GM23248 (cell line): ENCODE measurements at regions not wholly inside any gene's neighbourhood (a gene's known extent, or its start where the extent isn't known, plus 50 kb on each side); places are given as distances from the start of the nearest gene placed in this dataset.
A peak's percentile ranks its signal among the peaks of the same experiment; 100 is the strongest.

Experiments used
- DNase-seq: peaks from one replicate; pipeline ENCODE4 v3.0.0-alpha.2; 2015
- H2AFZ ChIP-seq: fragments of 200-600 bp; sonication (generic); 2 replicates; pipeline ENCODE4 v1.6.1; 2016; ENCODE audit warnings: antibody characterized with exemption
- H3F3A ChIP-seq: fragments of 200-600 bp; sonication (generic); 2 replicates; pipeline ENCODE4 v1.6.1; 2016; ENCODE audit warnings: mild to moderate bottlenecking, antibody characterized with exemption, mixed run types; ENCODE audit not compliant: insufficient read depth
- H3K27ac ChIP-seq: fragments of 200-600 bp; sonication (generic); 2 replicates; pipeline ENCODE4 v1.5.1; 2016; ENCODE audit warnings: mild to moderate bottlenecking
- H3K27me3 ChIP-seq: fragments of 200-600 bp; sonication (generic); replicated peaks from 2 replicates; pipeline ENCODE4 v1.6.1; 2016; ENCODE audit warnings: mild to moderate bottlenecking; ENCODE audit not compliant: insufficient read depth
- H3K36me3 ChIP-seq: fragments of 200-600 bp; sonication (generic); 2 replicates; pipeline ENCODE4 v1.6.1; 2016; ENCODE audit warnings: low read depth, mild to moderate bottlenecking
- H3K4me1 ChIP-seq: fragments of 200-600 bp; sonication (generic); 2 replicates; pipeline ENCODE4 v1.6.1; 2016; ENCODE audit warnings: mild to moderate bottlenecking; ENCODE audit not compliant: insufficient read depth
- H3K4me2 ChIP-seq: fragments of 200-600 bp; sonication (generic); one replicate; pipeline ENCODE4 v1.6.1; 2016; ENCODE audit warnings: mild to moderate bottlenecking; ENCODE audit not compliant: unreplicated experiment
- H3K4me3 ChIP-seq: fragments of 200-600 bp; sonication (generic); 2 replicates; pipeline ENCODE4 v1.5.1; 2016; ENCODE audit warnings: mild to moderate bottlenecking
- H3K79me2 ChIP-seq: fragments of 200-600 bp; sonication (generic); 2 replicates; pipeline ENCODE4 v1.6.1; 2016; ENCODE audit warnings: mild to moderate bottlenecking; ENCODE audit not compliant: insufficient read depth
- H3K9ac ChIP-seq: fragments of 200-600 bp; sonication (generic); 2 replicates; pipeline ENCODE4 v1.6.1; 2016; ENCODE audit warnings: mild to moderate bottlenecking
- H3K9me2 ChIP-seq: fragments of 200-600 bp; sonication (generic); 2 replicates; pipeline ENCODE4 v1.6.1; 2016; ENCODE audit warnings: mixed run types, mild to moderate bottlenecking, moderate library complexity; ENCODE audit not compliant: insufficient read depth
- H3K9me3 ChIP-seq: fragments of 200-600 bp; sonication (generic); one replicate; pipeline ENCODE4 v1.6.1; 2017; ENCODE audit warnings: low read depth
- H4K20me1 ChIP-seq: fragments of 200-600 bp; sonication (generic); 2 replicates; pipeline ENCODE4 v1.6.0; 2016; ENCODE audit not compliant: insufficient read depth
- EZH2 ChIP-seq: fragments of 200-600 bp; sonication (generic); IDR thresholded peaks from 2 replicates; pipeline ENCODE4 v1.6.1; 2018; ENCODE audit warnings: antibody characterized with exemption, mild to moderate bottlenecking; ENCODE audit not compliant: insufficient read depth, poor library complexity, severe bottlenecking
- EZH2phosphoT487 ChIP-seq: fragments of 200-600 bp; sonication (generic); IDR thresholded peaks from 2 replicates; pipeline ENCODE4 v1.6.1; 2018; ENCODE audit warnings: antibody characterized with exemption, moderate library complexity, mild to moderate bottlenecking, low read depth; ENCODE audit not compliant: insufficient read depth
- WGBS, 2 experiments: methylation state at CpG; one replicate each; pipeline ENCODE4 v1.1.6; 2015 to 2017; ENCODE audit warnings: low lambda C conversion rate in 2 of 2, low coverage in 1 of 2; ENCODE audit errors: missing lambda C conversion rate in 2 of 2; 5-methylcytosine and 5-hydroxymethylcytosine counted together
- in situ Hi-C: fragments of 300-500 bp; cut with MboI; formaldehyde crosslinking; loops from 2 replicates; pipeline ENCODE4 v1.15.0; 2020

DNA sequence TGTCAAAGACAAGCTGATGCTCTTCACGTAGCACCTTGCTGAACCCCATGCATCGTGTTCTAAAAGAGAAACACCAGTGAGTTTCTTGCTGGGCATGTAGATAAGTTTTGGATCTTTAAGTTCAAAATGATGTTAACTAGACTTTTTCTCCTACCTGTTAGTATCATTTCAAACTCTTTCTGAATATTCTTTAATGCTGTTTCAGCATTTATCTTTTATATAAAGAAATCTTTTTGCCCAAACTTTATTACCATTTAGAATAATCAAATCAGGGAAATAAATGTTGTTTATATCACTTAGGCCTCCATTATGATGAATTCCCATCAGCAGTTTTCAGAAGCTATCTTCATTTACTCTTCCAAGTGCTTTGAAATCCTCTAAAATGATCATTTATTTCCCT, 542.8 kb downstream of the CDH10 start:
- H3K4me3 ChIP-seq = no peak overlapping the region
- no peaks in the 10 kb centered on the region for H3K27me3 ChIP-seq
- 92 to 93% methylated on average over 2 of the region's 2 CpGs for WGBS, 2 experiments
- H3F3A ChIP-seq = no peaks in the 10 kb centered on the region
- TF ChIP-seq EZH2phosphoT487 (no peak), EZH2 (no peak)
- no peak overlapping the region for H3K4me2 ChIP-seq
- H3K27ac ChIP-seq = no peak overlapping the region
- H2AFZ ChIP-seq = no peak overlapping the region
- DNase-seq = no peak
- H3K9me2 ChIP-seq = no peaks in the 10 kb centered on the region
- in situ Hi-C loops = no loop called here
- H3K9me3 ChIP-seq = no peaks in the 10 kb centered on the region
- H4K20me1 ChIP-seq = no peaks in the 10 kb centered on the region
- no peaks in the 10 kb centered on the region for H3K4me1 ChIP-seq
- no peaks in the 10 kb centered on the region for H3K36me3 ChIP-seq
- no peak overlapping the region for H3K9ac ChIP-seq
- no peaks in the 10 kb centered on the region for H3K79me2 ChIP-seq

DNA sequence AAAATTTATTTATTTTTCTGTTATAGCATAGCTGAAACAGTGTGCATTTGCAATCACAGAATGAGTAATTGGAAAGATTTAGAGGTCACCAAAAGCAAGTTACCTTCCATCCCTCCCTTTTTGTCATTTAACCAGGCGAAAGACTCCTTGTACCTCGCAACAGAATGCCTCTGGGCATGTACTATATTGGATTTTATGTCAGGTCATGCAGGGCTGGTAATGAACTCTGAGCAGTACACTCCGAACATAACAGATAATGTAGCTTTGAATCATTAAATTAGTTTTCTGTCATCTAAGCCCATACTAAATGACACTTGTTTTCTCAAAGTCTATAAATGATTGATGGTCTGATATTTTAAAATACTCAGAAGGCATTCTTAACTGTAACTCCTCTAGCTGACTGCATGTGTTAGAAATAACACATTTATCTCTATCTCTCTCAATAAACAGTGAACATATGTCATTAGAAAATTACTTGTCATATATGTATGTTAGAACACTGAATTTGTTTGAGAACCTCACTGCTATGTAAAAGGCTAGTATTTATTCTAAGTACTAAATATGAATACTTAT, 541.2 kb downstream of the CDH10 start:
- H3K36me3 ChIP-seq = no peaks in the 10 kb centered on the region
- H3F3A ChIP-seq = no peaks in the 10 kb centered on the region
- in situ Hi-C loops = no loop called here
- no peaks in the 10 kb centered on the region for H3K27me3 ChIP-seq
- H3K9me2 ChIP-seq = no peaks in the 10 kb centered on the region
- H3K27ac ChIP-seq = no peak overlapping the region
- no peaks in the 10 kb centered on the region for H3K9me3 ChIP-seq
- TF ChIP-seq EZH2 (no peak), EZH2phosphoT487 (no peak)
- no peak overlapping the region for H3K9ac ChIP-seq
- no peak for DNase-seq
- no peak overlapping the region for H2AFZ ChIP-seq
- H3K4me2 ChIP-seq = no peak overlapping the region
- no peaks in the 10 kb centered on the region for H4K20me1 ChIP-seq
- 77 to 83% methylated on average over 3 of the region's 3 CpGs for WGBS, 2 experiments
- H3K79me2 ChIP-seq = no peaks in the 10 kb centered on the region
- H3K4me3 ChIP-seq = no peak overlapping the region
- H3K4me1 ChIP-seq = no peaks in the 10 kb centered on the region

DNA sequence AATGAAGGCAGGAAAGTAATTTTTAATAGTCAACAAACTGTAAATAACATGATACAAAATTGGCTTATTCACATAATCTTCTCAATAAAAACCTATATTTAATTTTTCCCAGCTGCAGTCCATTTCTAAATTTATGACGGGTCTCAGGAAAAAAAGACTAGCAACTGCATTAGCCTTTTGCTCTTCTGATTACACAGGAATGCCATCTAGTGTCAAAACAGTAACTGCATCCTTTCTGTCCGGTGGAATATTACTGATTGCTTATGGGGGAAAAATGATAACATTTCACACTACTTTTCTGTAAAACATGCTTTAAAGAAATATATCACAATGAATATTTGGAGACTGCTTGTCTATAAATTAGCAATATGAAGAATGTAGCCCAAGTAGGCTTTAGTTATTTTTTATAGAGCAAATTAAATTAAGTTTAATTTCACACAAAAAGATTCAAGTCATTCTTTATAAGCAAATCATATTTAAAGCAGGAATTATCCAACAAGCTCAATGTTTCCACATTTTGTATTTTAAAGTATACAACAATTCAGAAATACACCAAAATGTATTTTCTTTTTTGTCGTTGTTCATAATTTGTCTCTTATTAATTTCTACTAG, 534.7 kb downstream of the CDH10 start:
- TF ChIP-seq EZH2phosphoT487 = no peak
- TF ChIP-seq EZH2 = no peak
- H3K27me3 ChIP-seq = no peaks in the 10 kb centered on the region
- no peaks in the 10 kb centered on the region for H3K36me3 ChIP-seq
- no peak overlapping the region for H2AFZ ChIP-seq
- H3F3A ChIP-seq = no peaks in the 10 kb centered on the region
- no peak overlapping the region for H3K9ac ChIP-seq
- H4K20me1 ChIP-seq = no peaks in the 10 kb centered on the region
- H3K4me1 ChIP-seq = 0 out of 2 replicates have a peak, but pooled peaks cover 5% of the 10 kb centered on the region
- no peaks in the 10 kb centered on the region for H3K79me2 ChIP-seq
- no peak overlapping the region for H3K27ac ChIP-seq
- WGBS, 2 experiments = 31 to 33% methylated on average over 3 of the region's 3 CpGs
- in situ Hi-C loops = no loop called here
- no peaks in the 10 kb centered on the region for H3K9me2 ChIP-seq
- no peak overlapping the region for H3K4me2 ChIP-seq
- DNase-seq = peak; percentile 61
- no peaks in the 10 kb centered on the region for H3K9me3 ChIP-seq
- H3K4me3 ChIP-seq = no peak overlapping the region

DNA sequence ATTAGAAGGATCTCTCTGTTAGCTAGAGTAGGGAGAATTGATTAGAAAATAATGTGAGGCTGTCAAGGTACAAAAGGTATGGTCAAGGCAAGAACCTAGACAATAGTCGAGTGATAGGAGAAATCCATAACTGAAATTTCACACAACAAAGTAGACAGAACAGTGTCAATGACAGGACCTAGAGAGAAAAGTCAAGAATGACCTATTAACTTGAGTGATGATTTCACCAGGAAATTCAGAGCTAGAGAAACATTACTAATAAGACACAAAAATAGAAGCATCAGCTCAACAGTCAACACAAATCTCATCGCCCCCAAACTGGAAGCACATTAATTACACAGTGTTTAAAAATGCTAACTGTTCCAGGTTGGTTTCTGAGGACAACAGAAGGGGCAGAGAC, 532.4 kb downstream of the CDH10 start:
- Histone ChIP-seq H3K36me3 (no peaks in the 10 kb centered on the region), H3K27me3 (no peaks in the 10 kb centered on the region), H3K9me2 (no peaks in the 10 kb centered on the region), H2AFZ (peak overlapping the region; percentile 29; the same call in 1 of the 2 replicates), H4K20me1 (no peaks in the 10 kb centered on the region), H3K9me3 (no peaks in the 10 kb centered on the region), H3K4me2 (no peak overlapping the region), H3K27ac (no peak overlapping the region), H3K4me3 (no peak overlapping the region), H3K4me1 (0 out of 2 replicates have a peak, but pooled peaks cover 5% of the 10 kb centered on the region), H3F3A (no peaks in the 10 kb centered on the region), H3K9ac (no peak overlapping the region), H3K79me2 (no peaks in the 10 kb centered on the region)
- TF ChIP-seq EZH2phosphoT487 (no peak), EZH2 (no peak)
- 11 to 15% methylated on average over 2 of the region's 2 CpGs for WGBS, 2 experiments
- in situ Hi-C loops = no loop called here
- no peak for DNase-seq
